ENCODE measurements at regions not wholly inside any gene's neighbourhood (a gene's known extent, or its start where the extent isn't known, plus 50 kb on each side); places are given as distances from the start of the nearest gene placed in this dataset.

DNA sequence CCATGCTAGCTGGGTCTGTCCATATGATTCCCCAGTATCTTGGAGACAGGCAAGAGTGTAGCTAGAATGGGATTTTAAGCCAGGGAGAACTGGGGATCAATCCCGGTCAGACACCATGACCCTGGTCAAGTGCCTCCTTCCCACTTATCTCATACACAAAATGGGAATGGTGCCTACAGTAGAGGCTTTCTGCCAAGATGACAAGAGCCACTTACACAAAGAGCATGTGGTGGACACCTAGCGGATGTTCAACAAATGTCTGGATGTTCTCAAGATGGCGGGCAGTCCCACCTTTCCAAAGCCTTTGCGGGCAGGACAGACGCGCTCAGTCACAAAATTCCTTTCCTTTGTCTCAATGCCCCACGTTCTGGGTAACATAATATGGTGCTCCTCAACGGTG is 57.3 kb downstream of the MAF start:
- DNase-seq, result no peak

- no peak for DNase-seq
Measured at GRCh38 chr16:79542237-79542774, 58.2 kb downstream of the MAF start.

- no peak for DNase-seq
Measured at GRCh38 chr16:79540825-79541595, 59.5 kb downstream of the MAF start.

GRCh38 chr16:79537584-79537983 is 63.0 kb downstream of the MAF start:
- DNase-seq, result no peak

- DNase-seq, result no peak
Measured at GRCh38 chr16:79536958-79537357, 63.6 kb downstream of the MAF start.

DNA sequence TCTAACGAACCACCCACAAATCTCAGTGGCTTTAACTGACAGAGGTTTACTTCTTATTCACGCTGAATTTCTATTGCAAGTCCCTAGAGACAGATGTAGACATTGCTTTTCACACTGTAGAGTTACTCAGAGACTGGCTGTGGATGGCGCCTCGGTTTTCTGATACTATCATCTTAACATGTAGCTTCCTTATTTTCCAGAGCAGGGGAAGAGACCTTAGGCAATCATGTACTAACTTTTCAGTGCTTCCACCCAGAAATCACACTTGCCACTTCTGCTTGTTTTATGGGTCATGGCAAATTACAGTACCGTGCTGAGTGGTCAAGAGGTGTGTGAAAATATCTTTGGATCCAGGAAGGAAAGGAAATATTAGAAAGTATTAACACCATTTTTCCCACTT is 65.4 kb downstream of the MAF start:
- no peak for DNase-seq

GRCh38 chr16:79534143-79534542 is 66.4 kb downstream of the MAF start:
- no peak for DNase-seq

DNA sequence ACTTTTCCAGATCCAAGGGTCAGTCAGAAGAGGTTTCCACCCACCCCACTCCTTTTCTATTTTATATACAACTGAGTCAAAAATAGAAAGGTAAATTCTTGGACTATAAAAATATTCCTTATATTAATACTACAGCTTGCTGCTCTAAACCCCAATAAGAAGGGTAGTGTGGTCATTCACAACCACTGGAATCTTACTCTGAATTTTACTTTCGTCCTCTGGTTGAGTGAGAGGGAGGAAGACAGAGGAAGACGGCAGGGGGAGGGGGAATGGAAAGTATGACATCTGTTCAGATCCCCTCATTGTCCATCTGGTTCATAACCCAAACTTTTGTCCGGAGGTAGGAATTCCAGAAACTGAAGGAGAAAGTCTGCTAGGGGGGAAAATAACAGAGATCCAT is 67.2 kb downstream of the MAF start:
- DNase-seq, result no peak

DNA sequence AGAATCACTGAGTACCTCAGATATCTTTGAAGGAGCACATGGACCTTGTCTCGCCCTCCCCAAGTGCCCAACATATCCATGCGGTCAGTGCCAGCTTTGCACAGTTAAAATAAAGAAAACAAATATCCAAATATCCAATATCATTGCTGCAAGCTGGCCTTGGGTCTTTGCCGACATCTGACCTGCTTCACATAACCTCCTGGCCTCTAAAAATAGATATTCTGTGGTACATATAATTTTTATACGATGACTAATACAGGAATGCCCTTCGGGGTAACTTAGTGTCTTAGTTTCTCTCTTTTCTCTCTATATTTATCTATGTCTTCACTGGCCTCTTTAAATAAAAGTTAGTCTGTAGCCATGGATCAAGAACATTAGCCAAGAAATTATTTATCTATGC is 67.8 kb downstream of the MAF start:
- no peak for DNase-seq

DNA sequence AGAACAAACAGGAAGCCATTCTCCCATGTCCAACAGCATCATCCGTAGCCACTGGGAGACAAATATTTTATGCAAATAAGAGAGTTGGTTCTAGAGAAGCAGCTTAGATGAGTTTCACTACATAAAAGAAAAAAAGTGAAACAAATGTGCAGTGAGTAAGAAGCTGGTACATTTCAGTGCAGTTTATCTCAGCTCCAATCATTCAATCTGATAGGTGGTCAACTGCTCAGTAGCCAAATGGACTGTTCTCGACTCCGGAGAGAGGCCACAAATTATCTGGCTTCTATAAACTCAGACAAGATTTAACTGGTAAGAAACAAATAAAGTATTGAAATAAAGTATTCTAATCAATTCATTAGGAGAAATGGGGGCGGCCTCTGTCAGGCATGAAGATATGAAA is 68.3 kb downstream of the MAF start:
- DNase-seq, result no peak

DNA sequence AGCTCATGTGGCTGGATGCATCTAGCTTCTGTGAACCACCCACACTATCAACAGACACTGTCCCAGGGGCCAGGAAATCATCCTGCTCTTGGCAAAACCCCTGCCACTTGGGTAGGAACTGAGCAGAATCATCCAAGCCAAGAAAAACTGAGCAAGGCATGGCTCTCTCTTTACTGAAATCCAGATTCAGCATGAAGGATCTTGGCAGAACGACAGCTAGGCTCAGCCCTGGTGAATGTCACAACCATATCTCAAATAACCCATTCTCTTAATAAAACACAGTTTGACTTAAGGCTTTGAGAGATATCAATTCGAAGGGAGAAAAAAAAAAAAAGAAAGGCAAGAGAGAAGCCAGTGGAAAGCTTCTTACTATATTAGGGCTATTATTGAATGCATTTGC is 72.2 kb downstream of the MAF start:
- DNase-seq, result no peak

DNA sequence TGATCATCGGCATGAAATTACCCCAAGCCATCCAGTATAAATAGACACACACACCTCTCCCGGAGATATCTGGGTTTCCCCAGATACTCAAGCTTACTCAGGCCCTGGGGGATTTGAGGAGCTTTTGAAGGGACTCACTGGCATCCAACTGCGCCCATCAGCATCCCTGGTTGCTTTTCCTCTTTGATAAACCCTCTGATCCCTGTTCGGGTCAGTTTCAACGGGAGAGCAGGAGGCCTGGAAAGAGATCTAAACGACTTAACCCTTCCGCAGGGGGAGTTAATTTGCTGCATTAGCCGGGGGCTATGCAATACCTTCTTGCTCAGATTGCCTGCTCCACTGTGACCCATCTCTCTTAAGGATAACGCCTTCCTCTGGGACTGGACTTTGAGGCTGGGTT is 76.6 kb downstream of the MAF start:
- DNase-seq, result no peak

DNA sequence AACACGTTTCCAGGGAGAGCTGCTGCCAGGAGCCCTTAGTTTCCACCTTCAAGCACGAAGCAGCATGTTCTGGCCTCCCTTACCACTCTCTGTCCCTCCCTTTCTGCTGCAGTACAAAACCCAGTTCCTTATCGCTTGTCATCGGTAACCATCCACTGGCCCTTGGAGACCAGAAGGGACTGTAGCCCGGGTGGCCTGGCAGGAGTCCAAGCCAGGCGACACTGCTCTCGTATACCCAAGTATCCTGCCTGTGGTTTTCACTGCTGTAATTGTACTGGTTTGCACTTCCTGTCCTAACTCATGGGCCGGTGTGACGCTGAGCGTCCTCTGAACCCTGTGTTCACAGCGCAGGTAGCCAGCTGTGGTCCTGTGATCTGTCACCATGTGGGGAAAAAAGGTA is 81.1 kb downstream of the MAF start:
- no peak for DNase-seq

GRCh38 chr16:79517156-79517555 is 83.4 kb downstream of the MAF start:
- no peak for DNase-seq

DNA sequence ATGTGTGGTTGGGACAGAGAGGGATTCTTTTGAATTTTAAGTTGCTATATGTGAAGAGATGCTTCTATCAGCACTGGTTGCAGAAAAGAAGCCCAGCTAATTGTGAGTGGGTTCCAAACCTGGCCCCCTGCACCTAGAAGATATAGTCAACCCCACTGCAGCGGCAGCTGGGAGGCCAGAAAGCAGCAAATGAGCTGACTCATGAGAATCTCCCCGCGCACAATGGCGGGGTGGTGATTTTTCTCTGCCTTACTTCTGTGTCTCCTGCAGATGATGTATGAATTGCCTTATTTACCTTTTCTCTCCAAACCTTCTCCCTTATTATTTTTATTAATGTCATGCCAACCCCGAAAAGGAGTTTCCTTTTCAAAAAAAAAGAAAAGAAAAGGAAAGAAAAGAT is 89.7 kb downstream of the MAF start:
- DNase-seq, result no peak

GRCh38 chr16:79509906-79510305 is 90.6 kb downstream of the MAF start:
- no peak for DNase-seq

- no peak for DNase-seq
Measured at GRCh38 chr16:79509211-79509631, 91.3 kb downstream of the MAF start.

GRCh38 chr16:79508294-79508693 is 92.2 kb downstream of the MAF start:
- no peak for DNase-seq

GRCh38 chr16:79505344-79505743 is 95.2 kb downstream of the MAF start:
- no peak for DNase-seq

DNA sequence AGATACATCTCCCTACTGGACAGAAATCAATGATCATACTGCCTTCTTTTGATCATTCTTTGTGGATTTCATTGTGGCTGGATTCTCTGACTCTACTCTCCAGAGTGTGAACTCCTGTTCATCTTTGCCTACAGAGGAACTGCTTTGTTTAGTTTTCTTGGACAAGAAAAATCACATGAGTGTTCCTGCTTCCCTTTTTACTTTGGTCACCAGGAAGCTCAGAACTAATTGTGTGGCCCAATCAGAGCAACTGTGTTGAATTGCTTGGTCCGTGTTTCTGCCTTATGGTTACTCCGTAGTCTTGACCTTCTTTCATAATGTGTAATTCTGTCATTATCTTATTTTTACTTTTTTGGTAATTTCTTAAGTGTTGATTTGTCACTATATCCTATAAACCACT is 97.0 kb downstream of the MAF start:
- no peak for DNase-seq

GRCh38 chr16:79501446-79501845 is 99.1 kb downstream of the MAF start:
- no peak for DNase-seq

DNA sequence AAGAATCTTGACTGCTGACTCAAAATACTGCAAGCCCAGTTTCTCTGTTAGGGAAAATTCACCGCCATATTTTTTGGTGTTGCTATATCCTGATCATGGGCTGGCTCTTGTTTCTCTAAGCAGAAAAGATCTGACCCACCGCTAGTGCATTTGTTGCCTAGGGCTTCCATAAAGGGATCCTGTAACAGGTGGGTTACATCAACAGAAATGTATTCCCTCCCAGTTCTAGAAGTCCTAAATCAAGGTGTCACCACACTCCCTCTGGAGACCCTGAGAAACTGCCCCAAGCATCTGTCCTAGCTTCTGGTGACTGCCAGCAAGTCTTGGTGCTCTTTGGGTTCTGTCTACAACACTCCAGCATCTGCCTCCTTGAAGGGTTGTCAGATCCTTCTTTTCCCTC is 99.7 kb downstream of the MAF start:
- DNase-seq, result no peak

GRCh38 chr16:79500286-79500685 is 100.3 kb downstream of the MAF start:
- DNase-seq, result no peak

GRCh38 chr16:79498928-79499327 is 101.6 kb downstream of the MAF start:
- no peak for DNase-seq

All from activated CD4-positive, alpha-beta T cell treated with anti-CD3 and anti-CD28 coated beads, Interleukin-2, amount 50 U/mL, for 16 hours (primary cell).